ENCODE measurements at regions not wholly inside any gene's neighbourhood (a gene's known extent, or its start where the extent isn't known, plus 50 kb on each side); places are given as distances from the start of the nearest gene placed in this dataset.

GRCh38 chr15:57895291-57895690 is 170.2 kb downstream of the ALDH1A2 start:
- H2BK120ac ChIP-seq (ENCODE audit: low read depth, low read length, poor library complexity, severe bottlenecking): no peak overlapping the region

More at GRCh38 chr15:57895291-57895690, 170.2 kb downstream of the ALDH1A2 start:
- Histone ChIP-seq H3K18ac (ENCODE audit: insufficient read length, low read depth, low read length) (no peak overlapping the region), H2BK20ac (ENCODE audit: low read depth, low read length, poor library complexity, severe bottlenecking) (no peak overlapping the region), H4K20me1 (ENCODE audit: control insufficient read depth, insufficient read depth, insufficient read length) (no peaks in the 10 kb centered on the region), H3K23me2 (ENCODE audit: insufficient read length, low read depth, low read length, poor library complexity, severe bottlenecking) (no peaks in the 10 kb centered on the region), H2AK5ac (ENCODE audit: insufficient read length, low read length) (no peak overlapping the region), H3K9me3 (ENCODE audit: control insufficient read depth, low read depth, low read length) (no peaks in the 10 kb centered on the region), H3K4me2 (ENCODE audit: insufficient read depth, insufficient read length, low read length) (no peak overlapping the region), H4K5ac (ENCODE audit: insufficient read length, low read depth, low read length) (no peak overlapping the region), H2BK12ac (ENCODE audit: insufficient read length, low read depth, low read length) (no peak overlapping the region), H3K79me2 (ENCODE audit: insufficient read depth, low read length) (no peaks in the 10 kb centered on the region), H3K27ac (ENCODE audit: insufficient read length, low read depth, low read length) (no peak overlapping the region), H3T11ph (ENCODE audit: low read length) (no peak overlapping the region), H4K8ac (replicated peaks; ENCODE audit: insufficient read length, low read depth, low read length) (no peak overlapping the region), H2AFZ (ENCODE audit: low read length) (no peak overlapping the region), H3K56ac (ENCODE audit: insufficient read length, low read depth, low read length) (no peak overlapping the region), H2BK5ac (ENCODE audit: insufficient read length, low read length) (no peak overlapping the region), H3K23ac (ENCODE audit: insufficient read length, low read depth, low read length) (no peak overlapping the region), H3K4ac (ENCODE audit: low read depth, low read length) (no peak overlapping the region), H4K91ac (ENCODE audit: insufficient read length, low read depth, low read length) (no peak overlapping the region), H2BK15ac (ENCODE audit: low read depth, low read length) (no peak overlapping the region), H3K9ac (ENCODE audit: extremely low read depth, insufficient read length, low read length) (no peak overlapping the region), H3K14ac (ENCODE audit: insufficient read depth, low read length) (no peak overlapping the region), H3K79me1 (ENCODE audit: insufficient read depth, low read depth, low read length, poor library complexity, severe bottlenecking) (no peaks in the 10 kb centered on the region), H3K4me1 (ENCODE audit: insufficient read depth, low read length) (no peaks in the 10 kb centered on the region), H3K27me3 (ENCODE audit: insufficient read depth, low read length) (no peaks in the 10 kb centered on the region)
- Mint-ChIP-seq H3K9me3 (no peaks in the 10 kb centered on the region), H3K4me3 (no peak overlapping the region), H3K27me3 (ENCODE audit: low read depth) (peaks cover 2% of the 10 kb centered on the region), H3K36me3 (ENCODE audit: insufficient read depth in 1 of 3, low read depth in 3 of 3) (no peaks in the 10 kb centered on the region), H3K27ac (no peak overlapping the region), H3K4me1 (no peaks in the 10 kb centered on the region)
- TF ChIP-seq CTCF (conservative IDR thresholded peaks at IDR 0.05): no peak
- WGBS (ENCODE audit: extremely low coverage, insufficient read length, low lambda C conversion rate): no CpG with 5 or more reads among the region's 1 CpG
- DNase-seq: no peak
